ENCODE measurements at regions not wholly inside any gene's neighbourhood (a gene's known extent, or its start where the extent isn't known, plus 50 kb on each side); places are given as distances from the start of the nearest gene placed in this dataset.
A peak's percentile ranks its signal among the peaks of the same experiment; 100 is the strongest.

- POLR2A ChIA-PET (ENCODE audit: low non-redundant PET), result no interaction called here
- no peak overlapping the region for H3K27ac ChIP-seq
- CTCF ChIA-PET, result interaction anchor here (0.6 kb wide), 1 partner anchor 368 kb away, joined by 4 read pairs; no protein-coding TSS in a partner anchor
These were observed 272.2 kb upstream of the NPVF start for GRCh38 chr7:25500393-25500921.

GRCh38 chr7:25503306-25503705, 275.0 kb upstream of the NPVF start:
- TF ChIP-seq CTCF (conservative IDR thresholded peaks at IDR 0.05; ENCODE audit: low read depth), result no peak
- CTCF ChIA-PET, result no interaction called here

More at GRCh38 chr7:25500393-25500921, 272.2 kb upstream of the NPVF start:
- DNase-seq (ENCODE audit: low spot score), result no peak
- TF ChIP-seq CTCF (conservative IDR thresholded peaks at IDR 0.05; ENCODE audit: low read depth), result no peak

GRCh38 chr7:25512061-25512687, 283.9 kb upstream of the NPVF start:
- TF ChIP-seq CTCF (conservative IDR thresholded peaks at IDR 0.05; ENCODE audit: low read depth), result no peak
- H3K27ac ChIP-seq, result no peak overlapping the region
- ChIA-PET CTCF (no interaction called here), POLR2A (ENCODE audit: low non-redundant PET) (no interaction called here)
- no peak for DNase-seq (ENCODE audit: low spot score)

More at GRCh38 chr7:25503306-25503705, 275.0 kb upstream of the NPVF start:
- no peak for DNase-seq (ENCODE audit: low spot score)
- no peak overlapping the region for H3K27ac ChIP-seq
- POLR2A ChIA-PET (ENCODE audit: low non-redundant PET), result no interaction called here

GRCh38 chr7:25515633-25516275, 287.5 kb upstream of the NPVF start:
- CTCF ChIA-PET, result no interaction called here
- no peak overlapping the region for H3K27ac ChIP-seq
- DNase-seq (ENCODE audit: low spot score), result peak; percentile 12
- POLR2A ChIA-PET (ENCODE audit: low non-redundant PET), result no interaction called here
- no peak for TF ChIP-seq CTCF (conservative IDR thresholded peaks at IDR 0.05; ENCODE audit: low read depth)

GRCh38 chr7:25517906-25518305, 289.6 kb upstream of the NPVF start:
- ChIA-PET CTCF (no interaction called here), POLR2A (ENCODE audit: low non-redundant PET) (no interaction called here)
- DNase-seq (ENCODE audit: low spot score), result no peak
- TF ChIP-seq CTCF (conservative IDR thresholded peaks at IDR 0.05; ENCODE audit: low read depth), result no peak
- no peak overlapping the region for H3K27ac ChIP-seq

GRCh38 chr7:25520017-25520416, 291.7 kb upstream of the NPVF start:
- no peak overlapping the region for H3K27ac ChIP-seq
- TF ChIP-seq CTCF (conservative IDR thresholded peaks at IDR 0.05; ENCODE audit: low read depth), result no peak
- ChIA-PET POLR2A (ENCODE audit: low non-redundant PET) (no interaction called here), CTCF (interaction anchor here (0.7 kb wide), 1 partner anchor 108 kb away, joined by 4 read pairs; no protein-coding TSS in a partner anchor)
- no peak for DNase-seq (ENCODE audit: low spot score)

Data from RWPE1 (cell line).